GM12878 (cell line): ENCODE measurements at regions not wholly inside any gene's neighbourhood (a gene's known extent, or its start where the extent isn't known, plus 50 kb on each side); places are given as distances from the start of the nearest gene placed in this dataset.

ENCODE experiments used
- ATAC-seq: fragments of 200-7000 bp; cut with Tn5 transposase; 3 replicates; pipeline ENCODE4 v1.9.1; 2020; ENCODE audit warnings: mild to moderate bottlenecking, moderate library complexity
- BruUV-seq: library from RNA; stranded (reverse); fragments of 400-500 nt; replicated peaks from 2 replicates; lab custom pipeline; 2021; lab: Mats Ljungman, UMichigan
- CTCF ChIA-PET: fragments of 300-600 bp; sonication (Branson Sonifier 250); formaldehyde crosslinking; extraction: SDS; loops from one replicate; lab custom pipeline; 2021; ENCODE audit warnings: inconsistent platforms; lab: Yijun Ruan, JAX
- POLR2A ChIA-PET: fragments of 350-600 bp; formaldehyde crosslinking; extraction: SDS; loops from one replicate; lab custom pipeline; 2021; ENCODE audit warnings: inconsistent platforms; lab: Charles Lee
- RAD21 ChIA-PET: fragments of 300-600 bp; sonication (Branson Sonifier 250); formaldehyde crosslinking; loops from one replicate; lab custom pipeline; 2023; ENCODE audit warnings: antibody characterized with exemption; ENCODE audit not compliant: unreplicated experiment; lab: Charles Lee
- SMC1A ChIA-PET: fragments of 300-600 bp; sonication (Branson Sonifier 250); formaldehyde crosslinking; loops from one replicate; lab custom pipeline; 2023; ENCODE audit not compliant: unreplicated experiment, uncharacterized antibody; lab: Charles Lee
- DNase-seq: peaks from one replicate; pipeline ENCODE4 v3.0.0-alpha.2; 2011; ENCODE audit warnings: low read depth, low spot score
- FAIRE-seq: peaks from 3 replicates; lab custom pipeline; 2011; peaks lifted over from hg19 to GRCh38; lab: Jason Lieb, UNC
- H2AFZ ChIP-seq: 2 replicates; pipeline ENCODE4 v1.6.0; 2011; ENCODE audit warnings: low read depth, low read length, control low read depth; ENCODE audit not compliant: control insufficient read depth
- H3K27ac ChIP-seq: 2 replicates; pipeline ENCODE4 v1.5.1; 2011; ENCODE audit warnings: control low read depth; ENCODE audit not compliant: control insufficient read depth, insufficient read depth
- H3K27me3 ChIP-seq, 2 experiments: replicated peaks in 1 of 2; 2 replicates each; pipeline versions ENCODE4 v1.6.0 to v1.6.1; 2011; ENCODE audit warnings: low read length in 1 of 2; ENCODE audit not compliant: control insufficient read depth in 2 of 2, insufficient read depth in 2 of 2
- H3K36me3 ChIP-seq, 2 experiments: 2 replicates each; pipeline ENCODE4 v1.5.1; 2011; ENCODE audit warnings: low read length in 1 of 2; ENCODE audit not compliant: control insufficient read depth in 2 of 2, insufficient read depth in 2 of 2
- H3K4me1 ChIP-seq: 2 replicates; pipeline ENCODE4 v1.6.1; 2011; ENCODE audit warnings: mild to moderate bottlenecking, low read length, moderate library complexity, mixed read lengths; ENCODE audit not compliant: control insufficient read depth, insufficient read depth
- H3K4me2 ChIP-seq: 2 replicates; pipeline ENCODE4 v1.6.0; 2011; ENCODE audit warnings: control low read depth; ENCODE audit not compliant: control insufficient read depth, insufficient read depth
- H3K4me3 ChIP-seq: fragments of 200-600 bp; sonication (generic); 2 replicates; pipeline ENCODE4 v1.5.1; 2016
- H3K79me2 ChIP-seq: 2 replicates; pipeline ENCODE4 v1.6.0; 2011; ENCODE audit warnings: low read length; ENCODE audit not compliant: control insufficient read depth, insufficient read depth
- H3K9ac ChIP-seq: 2 replicates; pipeline ENCODE4 v1.8.0; 2011; ENCODE audit warnings: low read length, control low read depth, mixed read lengths; ENCODE audit not compliant: control insufficient read depth, insufficient read depth
- H3K9me3 ChIP-seq: replicated peaks from 3 replicates; pipeline ENCODE4 v1.5.1; 2011; ENCODE audit warnings: mild to moderate bottlenecking, low read length; ENCODE audit not compliant: control insufficient read depth, insufficient read depth
- H4K20me1 ChIP-seq: 2 replicates; pipeline ENCODE4 v1.6.0; 2011; ENCODE audit not compliant: control insufficient read depth, insufficient read depth
- CUX1 ChIP-seq: IDR thresholded peaks from 2 replicates; pipeline ENCODE4 v1.6.1; 2012; ENCODE audit warnings: improper control_type of control experiment, low read depth, low read length; ENCODE audit not compliant: insufficient replicate concordance
- E2F8 ChIP-seq: fragments of 450-650 bp; IDR thresholded peaks from 2 replicates; pipeline ENCODE4 v1.6.1; 2018; ENCODE audit warnings: mild to moderate bottlenecking, low read depth, moderate library complexity; ENCODE audit not compliant: partially characterized antibody
- EED ChIP-seq: sonication (generic); IDR thresholded peaks from 2 replicates; pipeline ENCODE4 v1.6.1; 2016; ENCODE audit warnings: antibody characterized with exemption, low read depth
- HDAC6 ChIP-seq: fragments of 200-600 bp; sonication (generic); IDR thresholded peaks from one replicate; pipeline ENCODE4 v1.8.0; 2017; ENCODE audit warnings: antibody characterized with exemption; ENCODE audit not compliant: unreplicated experiment
- JUNB ChIP-seq: IDR thresholded peaks from 2 replicates; pipeline ENCODE4 v1.6.1; 2016; ENCODE audit warnings: antibody characterized with exemption, mild to moderate bottlenecking
- NR2C2 ChIP-seq: IDR thresholded peaks from 2 replicates; pipeline ENCODE4 v1.6.1; 2011; ENCODE audit warnings: borderline replicate concordance, low read depth; ENCODE audit not compliant: control insufficient read depth, insufficient read length
- PAX5 ChIP-seq: IDR thresholded peaks from 2 replicates; pipeline ENCODE4 v1.6.1; 2011; ENCODE audit warnings: low read depth, low read length, borderline replicate concordance
- TBL1XR1 ChIP-seq: IDR thresholded peaks from 2 replicates; pipeline ENCODE4 v1.6.1; 2012; ENCODE audit warnings: low read depth, low read length, improper control_type of control experiment
- WGBS: methylation state at CpG from one replicate; pipeline ENCODE4 v1.1.6; 2016; ENCODE audit warnings: low lambda C conversion rate; ENCODE audit not compliant: insufficient replicate concordance, insufficient coverage; ENCODE audit errors: missing lambda C conversion rate; 5-methylcytosine and 5-hydroxymethylcytosine counted together
- in situ Hi-C: fragments of 300-500 bp; cut with MboI; formaldehyde crosslinking; loops from 9 replicates; pipeline ENCODE4 v1.14.3; 2018; ENCODE audit warnings: mixed read lengths
- intact Hi-C: fragments of 100-400 bp; cut with micrococcal nuclease; formaldehyde crosslinking; loops from one replicate; pipeline ENCODE4 v1.14.2; 2022; ENCODE audit not compliant: unreplicated experiment

GRCh38 chr17:53234138-53234537 is 588.6 kb upstream of the KIF2B start:
- SMC1A ChIA-PET: no interaction called here
- H4K20me1 ChIP-seq: no peaks in the 10 kb centered on the region
- H3K79me2 ChIP-seq: no peaks in the 10 kb centered on the region
- no peak overlapping the region for H3K9ac ChIP-seq
- WGBS: 62% methylated on average over 2 of the region's 2 CpGs
- H3K27me3 ChIP-seq: no peaks in the 10 kb centered on the region
- intact Hi-C loops (no loop called here), in situ Hi-C loops (no loop called here)
- ATAC-seq (no peak), FAIRE-seq (no peak), DNase-seq (no peak)
- POLR2A ChIA-PET: no interaction called here
- H3K4me1 ChIP-seq: no peaks in the 10 kb centered on the region
- CTCF ChIA-PET: no interaction called here
- no peak for TF ChIP-seq PAX5
- TF ChIP-seq E2F8: no peak
- no peak for TF ChIP-seq JUNB
- TF ChIP-seq TBL1XR1: no peak
- TF ChIP-seq EED: no peak
- H3K36me3 ChIP-seq: no peaks in the 10 kb centered on the region
- RAD21 ChIA-PET: no interaction called here
- no peak overlapping the region for H3K4me2 ChIP-seq
- no peaks in the 10 kb centered on the region for H3K9me3 ChIP-seq
- no peak overlapping the region for H3K4me3 ChIP-seq
- H2AFZ ChIP-seq: no peak overlapping the region
- H3K27ac ChIP-seq: no peak overlapping the region
- no TSS peak for BruUV-seq

- in situ Hi-C loops: no loop called here
- intact Hi-C loops: no loop called here
- no peak overlapping the region for H3K9ac ChIP-seq
- no peaks in the 10 kb centered on the region for H4K20me1 ChIP-seq
- ChIA-PET SMC1A (no interaction called here), CTCF (no interaction called here), RAD21 (no interaction called here), POLR2A (no interaction called here)
- H3K36me3 ChIP-seq: no peaks in the 10 kb centered on the region
- no peak overlapping the region for H3K4me3 ChIP-seq
- no peak for FAIRE-seq
- H3K27ac ChIP-seq: no peak overlapping the region
- no peaks in the 10 kb centered on the region for H3K4me1 ChIP-seq
- no peaks in the 10 kb centered on the region for H3K27me3 ChIP-seq
- no peak for ATAC-seq
- no peak overlapping the region for H2AFZ ChIP-seq
- no peak for DNase-seq
- WGBS: 24% methylated on average over 2 of the region's 2 CpGs
- BruUV-seq: no TSS peak
- no peaks in the 10 kb centered on the region for H3K9me3 ChIP-seq
- no peak overlapping the region for H3K4me2 ChIP-seq
- H3K79me2 ChIP-seq: no peaks in the 10 kb centered on the region
- TF ChIP-seq HDAC6 (no peak), CUX1 (no peak), NR2C2 (no peak)
Measured at GRCh38 chr17:53227514-53227913, 595.2 kb upstream of the KIF2B start.
